ACHN (cell line): ENCODE measurements at regions not wholly inside any gene's neighbourhood (a gene's known extent, or its start where the extent isn't known, plus 50 kb on each side); places are given as distances from the start of the nearest gene placed in this dataset.

Experiments used
- DNase-seq: peaks from one replicate; pipeline ENCODE4 v3.0.0-alpha.2; 2015
- in situ Hi-C: cut with HindIII; loops from 2 replicates; pipeline ENCODE4 v1.10.0; 2017; ENCODE audit warnings: low sequenced_read_pairs, low pct_ligation_motif_present, low pct_unique_long_range_greater_than_20kb

- in situ Hi-C loops: no loop called here
- no peak for DNase-seq
Measured at GRCh38 chr4:1564535-1565375, 119.4 kb downstream of the FAM53A start.

- no peak for DNase-seq
- in situ Hi-C loops: no loop called here
Measured at GRCh38 chr4:1563768-1564485, 120.2 kb downstream of the FAM53A start.

- DNase-seq: no peak
- in situ Hi-C loops: no loop called here
Measured at GRCh38 chr4:1563241-1563640, 120.9 kb downstream of the FAM53A start.

GRCh38 chr4:1562771-1563170, 121.3 kb downstream of the FAM53A start:
- no peak for DNase-seq
- in situ Hi-C loops: no loop called here

- DNase-seq: no peak
Measured at GRCh38 chr4:1562371-1562770, 121.7 kb downstream of the FAM53A start.

GRCh38 chr4:1561286-1561990, 122.7 kb downstream of the FAM53A start:
- DNase-seq: no peak
- in situ Hi-C loops: no loop called here

More at GRCh38 chr4:1562371-1562770, 121.7 kb downstream of the FAM53A start:
- in situ Hi-C loops: no loop called here

- in situ Hi-C loops: no loop called here
- no peak for DNase-seq
Measured at GRCh38 chr4:1559896-1560650, 124.0 kb downstream of the FAM53A start.

GRCh38 chr4:1558205-1558604, 125.9 kb downstream of the FAM53A start:
- no peak for DNase-seq
- in situ Hi-C loops: no loop called here

- in situ Hi-C loops: no loop called here
- no peak for DNase-seq
Measured at GRCh38 chr4:1557221-1557597, 126.9 kb downstream of the FAM53A start.

- in situ Hi-C loops: no loop called here
- no peak for DNase-seq
Measured at GRCh38 chr4:1556541-1557220, 127.4 kb downstream of the FAM53A start.

GRCh38 chr4:1554876-1555265, 129.2 kb downstream of the FAM53A start:
- in situ Hi-C loops: no loop called here
- no peak for DNase-seq

- DNase-seq: no peak
- in situ Hi-C loops: no loop called here
Measured at GRCh38 chr4:1554246-1554875, 129.8 kb downstream of the FAM53A start.

GRCh38 chr4:1553365-1553764, 130.7 kb downstream of the FAM53A start:
- DNase-seq: no peak
- in situ Hi-C loops: no loop called here

- no peak for DNase-seq
- in situ Hi-C loops: no loop called here
Measured at GRCh38 chr4:1552451-1552850, 131.7 kb downstream of the FAM53A start.

- no peak for DNase-seq
- in situ Hi-C loops: no loop called here
Measured at GRCh38 chr4:1551211-1551610, 132.9 kb downstream of the FAM53A start.

GRCh38 chr4:1550122-1551070, 133.7 kb downstream of the FAM53A start:
- in situ Hi-C loops: no loop called here
- DNase-seq: no peak

- in situ Hi-C loops: no loop called here
- DNase-seq: no peak
Measured at GRCh38 chr4:1549638-1550035, 134.5 kb downstream of the FAM53A start.
